GM12878 (cell line): ENCODE measurements at regions not wholly inside any gene's neighbourhood (a gene's known extent, or its start where the extent isn't known, plus 50 kb on each side); places are given as distances from the start of the nearest gene placed in this dataset.

Source experiments
- ATAC-seq: fragments of 200-7000 bp; cut with Tn5 transposase; 3 replicates; pipeline ENCODE4 v1.9.1; 2020; ENCODE audit warnings: mild to moderate bottlenecking, moderate library complexity
- BruUV-seq: library from RNA; stranded (reverse); fragments of 400-500 nt; replicated peaks from 2 replicates; lab custom pipeline; 2021; lab: Mats Ljungman, UMichigan
- CTCF ChIA-PET: fragments of 300-600 bp; sonication (Branson Sonifier 250); formaldehyde crosslinking; extraction: SDS; loops from one replicate; lab custom pipeline; 2021; ENCODE audit warnings: inconsistent platforms; lab: Yijun Ruan, JAX
- POLR2A ChIA-PET: fragments of 350-600 bp; formaldehyde crosslinking; extraction: SDS; loops from one replicate; lab custom pipeline; 2021; ENCODE audit warnings: inconsistent platforms; lab: Charles Lee
- RAD21 ChIA-PET: fragments of 300-600 bp; sonication (Branson Sonifier 250); formaldehyde crosslinking; loops from one replicate; lab custom pipeline; 2023; ENCODE audit warnings: antibody characterized with exemption; ENCODE audit not compliant: unreplicated experiment; lab: Charles Lee
- SMC1A ChIA-PET: fragments of 300-600 bp; sonication (Branson Sonifier 250); formaldehyde crosslinking; loops from one replicate; lab custom pipeline; 2023; ENCODE audit not compliant: unreplicated experiment, uncharacterized antibody; lab: Charles Lee
- DNase-seq: peaks from one replicate; pipeline ENCODE4 v3.0.0-alpha.2; 2011; ENCODE audit warnings: low read depth, low spot score
- FAIRE-seq: peaks from 3 replicates; lab custom pipeline; 2011; peaks lifted over from hg19 to GRCh38; lab: Jason Lieb, UNC
- H2AFZ ChIP-seq: 2 replicates; pipeline ENCODE4 v1.6.0; 2011; ENCODE audit warnings: low read depth, low read length, control low read depth; ENCODE audit not compliant: control insufficient read depth
- H3K27ac ChIP-seq: 2 replicates; pipeline ENCODE4 v1.5.1; 2011; ENCODE audit warnings: control low read depth; ENCODE audit not compliant: control insufficient read depth, insufficient read depth
- H3K27me3 ChIP-seq, 2 experiments: replicated peaks in 1 of 2; 2 replicates each; pipeline versions ENCODE4 v1.6.0 to v1.6.1; 2011; ENCODE audit warnings: low read length in 1 of 2; ENCODE audit not compliant: control insufficient read depth in 2 of 2, insufficient read depth in 2 of 2
- H3K36me3 ChIP-seq, 2 experiments: 2 replicates each; pipeline ENCODE4 v1.5.1; 2011; ENCODE audit warnings: low read length in 1 of 2; ENCODE audit not compliant: control insufficient read depth in 2 of 2, insufficient read depth in 2 of 2
- H3K4me1 ChIP-seq: 2 replicates; pipeline ENCODE4 v1.6.1; 2011; ENCODE audit warnings: mild to moderate bottlenecking, low read length, moderate library complexity, mixed read lengths; ENCODE audit not compliant: control insufficient read depth, insufficient read depth
- H3K4me2 ChIP-seq: 2 replicates; pipeline ENCODE4 v1.6.0; 2011; ENCODE audit warnings: control low read depth; ENCODE audit not compliant: control insufficient read depth, insufficient read depth
- H3K4me3 ChIP-seq: fragments of 200-600 bp; sonication (generic); 2 replicates; pipeline ENCODE4 v1.5.1; 2016
- H3K79me2 ChIP-seq: 2 replicates; pipeline ENCODE4 v1.6.0; 2011; ENCODE audit warnings: low read length; ENCODE audit not compliant: control insufficient read depth, insufficient read depth
- H3K9ac ChIP-seq: 2 replicates; pipeline ENCODE4 v1.8.0; 2011; ENCODE audit warnings: low read length, control low read depth, mixed read lengths; ENCODE audit not compliant: control insufficient read depth, insufficient read depth
- H3K9me3 ChIP-seq: replicated peaks from 3 replicates; pipeline ENCODE4 v1.5.1; 2011; ENCODE audit warnings: mild to moderate bottlenecking, low read length; ENCODE audit not compliant: control insufficient read depth, insufficient read depth
- H4K20me1 ChIP-seq: 2 replicates; pipeline ENCODE4 v1.6.0; 2011; ENCODE audit not compliant: control insufficient read depth, insufficient read depth
- ASH2L ChIP-seq: fragments of 300-600, 200-600 bp; sonication (generic); IDR thresholded peaks from 2 replicates; pipeline ENCODE4 v1.6.1; 2017; ENCODE audit warnings: low read depth, mild to moderate bottlenecking, borderline replicate concordance
- ATF2 ChIP-seq: IDR thresholded peaks from 2 replicates; pipeline ENCODE4 v1.6.1; 2012; ENCODE audit warnings: low read length, inconsistent platforms
- BMI1 ChIP-seq: fragments of 450-650 bp; IDR thresholded peaks from 2 replicates; pipeline ENCODE4 v1.6.1; 2016; ENCODE audit warnings: mild to moderate bottlenecking, moderate library complexity, borderline replicate concordance
- CBFB ChIP-seq: IDR thresholded peaks from 2 replicates; pipeline ENCODE4 v1.6.1; 2016; ENCODE audit warnings: antibody characterized with exemption, low read depth
- CHD2 ChIP-seq: IDR thresholded peaks from 2 replicates; pipeline ENCODE4 v1.6.1; 2011; ENCODE audit warnings: low read depth, low read length, improper control_type of control experiment, borderline replicate concordance
- ESRRA ChIP-seq: IDR thresholded peaks from 2 replicates; pipeline ENCODE4 v1.6.1; 2012; ENCODE audit warnings: mild to moderate bottlenecking, low read length, improper control_type of control experiment
- KAT2A ChIP-seq: conservative IDR thresholded peaks from 2 replicates; pipeline ENCODE4 v1.6.1; 2011; ENCODE audit warnings: low read depth, low read length; ENCODE audit not compliant: control insufficient read depth
- PML ChIP-seq: IDR thresholded peaks from 2 replicates; pipeline ENCODE4 v1.6.1; 2012; ENCODE audit warnings: low read length, inconsistent platforms
- SIN3A ChIP-seq: IDR thresholded peaks from 2 replicates; pipeline ENCODE4 v1.6.1; 2012; ENCODE audit warnings: low read depth, low read length, improper control_type of control experiment
- SMAD1 ChIP-seq: fragments of 450-650 bp; IDR thresholded peaks from 2 replicates; pipeline ENCODE4 v1.6.1; 2018; ENCODE audit warnings: mild to moderate bottlenecking, low read depth; ENCODE audit not compliant: partially characterized antibody
- SRF ChIP-seq, 2 experiments: IDR thresholded peaks; 2 replicates each; pipeline ENCODE4 v1.6.1; 2011; ENCODE audit warnings: low read depth in 2 of 2, low read length in 2 of 2, mild to moderate bottlenecking in 1 of 2, moderate library complexity in 1 of 2
- ZBTB40 ChIP-seq: fragments of 450-650 bp; IDR thresholded peaks from 2 replicates; pipeline ENCODE4 v1.6.1; 2016; ENCODE audit warnings: mild to moderate bottlenecking, moderate library complexity, borderline replicate concordance
- WGBS: methylation state at CpG from one replicate; pipeline ENCODE4 v1.1.6; 2016; ENCODE audit warnings: low lambda C conversion rate; ENCODE audit not compliant: insufficient replicate concordance, insufficient coverage; ENCODE audit errors: missing lambda C conversion rate; 5-methylcytosine and 5-hydroxymethylcytosine counted together
- in situ Hi-C: fragments of 300-500 bp; cut with MboI; formaldehyde crosslinking; loops from 9 replicates; pipeline ENCODE4 v1.14.3; 2018; ENCODE audit warnings: mixed read lengths
- intact Hi-C: fragments of 100-400 bp; cut with micrococcal nuclease; formaldehyde crosslinking; loops from one replicate; pipeline ENCODE4 v1.14.2; 2022; ENCODE audit not compliant: unreplicated experiment
- TF ChIP-seq, protein P1 (sequence below): fragments of 450-650 bp; formaldehyde crosslinking; IDR thresholded peaks from 2 replicates; pipeline ENCODE4 v1.4.0; 2022; ENCODE audit warnings: mild to moderate bottlenecking, moderate library complexity

DNA sequence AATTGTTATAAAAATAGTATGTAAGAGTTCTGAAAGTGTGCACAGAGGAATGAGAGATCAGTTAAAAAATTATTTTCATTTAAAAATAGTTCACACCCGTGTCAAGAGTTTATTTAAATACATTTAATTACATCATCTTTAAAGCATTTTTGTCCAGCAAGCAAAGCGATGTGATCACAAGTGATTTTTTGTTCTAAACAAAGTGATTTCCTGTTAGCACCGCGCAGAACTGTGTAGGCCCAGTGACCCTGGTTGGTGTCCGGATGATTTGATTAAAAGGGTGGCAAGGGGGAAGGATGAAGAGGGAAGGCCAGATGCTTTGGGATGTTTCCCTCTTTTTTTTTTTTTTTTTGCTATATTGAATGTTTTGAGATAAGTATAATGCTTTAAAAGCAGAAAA, 227.8 kb upstream of the PITRM1 start:
- ChIA-PET POLR2A (no interaction called here), RAD21 (no interaction called here), CTCF (no interaction called here), SMC1A (no interaction called here)
- no peaks in the 10 kb centered on the region; the same call in 2 of the 3 replicates for H3K9me3 ChIP-seq
- no peaks in the 10 kb centered on the region for H4K20me1 ChIP-seq
- H3K4me1 ChIP-seq = no peaks in the 10 kb centered on the region
- BruUV-seq = no TSS peak
- DNase-seq = no peak
- intact Hi-C loops (no loop called here), in situ Hi-C loops (no loop called here)
- no peak overlapping the region for H3K27ac ChIP-seq
- no peak for ATAC-seq
- H2AFZ ChIP-seq = no peak overlapping the region
- H3K4me2 ChIP-seq = no peak overlapping the region
- H3K36me3 ChIP-seq = no peaks in the 10 kb centered on the region
- H3K4me3 ChIP-seq = no peak overlapping the region
- no peak overlapping the region for H3K9ac ChIP-seq
- FAIRE-seq = no peak
- 70% methylated on average over 5 of the region's 5 CpGs for WGBS
- no peak for TF ChIP-seq KAT2A
- TF ChIP-seq, protein P1, sequence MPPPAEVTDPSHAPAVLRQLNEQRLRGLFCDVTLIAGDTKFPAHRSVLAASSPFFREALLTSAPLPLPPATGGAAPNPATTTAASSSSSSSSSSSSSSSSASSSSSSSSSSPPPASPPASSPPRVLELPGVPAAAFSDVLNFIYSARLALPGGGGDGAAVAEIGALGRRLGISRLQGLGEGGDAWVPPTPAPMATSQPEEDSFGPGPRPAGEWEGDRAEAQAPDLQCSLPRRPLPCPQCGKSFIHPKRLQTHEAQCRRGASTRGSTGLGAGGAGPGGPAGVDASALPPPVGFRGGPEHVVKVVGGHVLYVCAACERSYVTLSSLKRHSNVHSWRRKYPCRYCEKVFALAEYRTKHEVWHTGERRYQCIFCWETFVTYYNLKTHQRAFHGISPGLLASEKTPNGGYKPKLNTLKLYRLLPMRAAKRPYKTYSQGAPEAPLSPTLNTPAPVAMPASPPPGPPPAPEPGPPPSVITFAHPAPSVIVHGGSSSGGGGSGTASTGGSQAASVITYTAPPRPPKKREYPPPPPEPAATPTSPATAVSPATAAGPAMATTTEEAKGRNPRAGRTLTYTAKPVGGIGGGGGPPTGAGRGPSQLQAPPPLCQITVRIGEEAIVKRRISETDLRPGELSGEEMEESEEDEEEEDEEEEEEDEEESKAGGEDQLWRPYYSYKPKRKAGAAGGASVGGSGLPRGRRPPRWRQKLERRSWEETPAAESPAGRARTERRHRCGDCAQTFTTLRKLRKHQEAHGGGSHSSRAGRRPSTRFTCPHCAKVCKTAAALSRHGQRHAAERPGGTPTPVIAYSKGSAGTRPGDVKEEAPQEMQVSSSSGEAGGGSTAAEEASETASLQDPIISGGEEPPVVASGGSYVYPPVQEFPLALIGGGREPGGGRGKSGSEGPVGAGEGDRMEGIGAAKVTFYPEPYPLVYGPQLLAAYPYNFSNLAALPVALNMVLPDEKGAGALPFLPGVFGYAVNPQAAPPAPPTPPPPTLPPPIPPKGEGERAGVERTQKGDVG (CRISPR knock-in tag) = no peak
- TF ChIP-seq BMI1 = no peak
- TF ChIP-seq ZBTB40 = no peak
- TF ChIP-seq ESRRA = no peak
- no peak for TF ChIP-seq ATF2
- no peak for TF ChIP-seq SMAD1
- TF ChIP-seq CBFB = no peak
- TF ChIP-seq SIN3A = no peak
- TF ChIP-seq ASH2L = no peak
- no peak for TF ChIP-seq SRF (IDR thresholded peaks at IDR 0.05; ENCODE audit: low read depth in 2 of 2, low read length in 2 of 2)
- no peak for TF ChIP-seq PML
- TF ChIP-seq CHD2 = no peak
- no peaks in the 10 kb centered on the region for H3K79me2 ChIP-seq
- no peaks in the 10 kb centered on the region for H3K27me3 ChIP-seq
